Endothelial cell (in vitro differentiated cells): ENCODE measurements at regions not wholly inside any gene's neighbourhood (a gene's known extent, or its start where the extent isn't known, plus 50 kb on each side); places are given as distances from the start of the nearest gene placed in this dataset.

Experiments
- DNase-seq: peaks from one replicate; pipeline ENCODE4 v3.0.0; 2021; ENCODE audit warnings: low spot score
- H3K27ac Mint-ChIP-seq: one replicate; pipeline ENCODE4 v1.8.0; 2021; ENCODE audit warnings: mixed read lengths, inconsistent platforms; ENCODE audit not compliant: unreplicated experiment
- H3K27me3 Mint-ChIP-seq: one replicate; pipeline ENCODE4 v1.8.0; 2021; ENCODE audit warnings: mild to moderate bottlenecking, moderate library complexity, mixed read lengths, inconsistent platforms; ENCODE audit not compliant: unreplicated experiment
- H3K36me3 Mint-ChIP-seq: one replicate; pipeline ENCODE4 v1.8.0; 2021; ENCODE audit warnings: mild to moderate bottlenecking, low read depth, mixed read lengths, inconsistent platforms; ENCODE audit not compliant: unreplicated experiment
- H3K4me1 Mint-ChIP-seq: one replicate; pipeline ENCODE4 v1.8.0; 2021; ENCODE audit warnings: mild to moderate bottlenecking, mixed read lengths, inconsistent platforms; ENCODE audit not compliant: unreplicated experiment
- H3K4me3 Mint-ChIP-seq: one replicate; pipeline ENCODE4 v1.8.0; 2021; ENCODE audit warnings: mild to moderate bottlenecking, mixed read lengths, inconsistent platforms; ENCODE audit not compliant: unreplicated experiment
- H3K9me3 Mint-ChIP-seq: one replicate; pipeline ENCODE4 v1.8.0; 2021; ENCODE audit warnings: mixed read lengths, inconsistent platforms; ENCODE audit not compliant: unreplicated experiment
- TF ChIP-seq, protein P1 (sequence below): fragments of 200-600 bp; sonication (generic); IDR thresholded peaks from one replicate; pipeline ENCODE4 v1.5.0; 2021; ENCODE audit warnings: antibody characterized with exemption; ENCODE audit not compliant: unreplicated experiment

GRCh38 chr13:22599156-22599555 is 581.6 kb upstream of the SGCG start:
- Mint-ChIP-seq H3K36me3 (no peaks in the 10 kb centered on the region), H3K9me3 (no peaks in the 10 kb centered on the region), H3K27ac (no peak overlapping the region), H3K4me3 (no peak overlapping the region), H3K27me3 (no peaks in the 10 kb centered on the region), H3K4me1 (no peaks in the 10 kb centered on the region)
- DNase-seq: no peak
- TF ChIP-seq, protein P1, sequence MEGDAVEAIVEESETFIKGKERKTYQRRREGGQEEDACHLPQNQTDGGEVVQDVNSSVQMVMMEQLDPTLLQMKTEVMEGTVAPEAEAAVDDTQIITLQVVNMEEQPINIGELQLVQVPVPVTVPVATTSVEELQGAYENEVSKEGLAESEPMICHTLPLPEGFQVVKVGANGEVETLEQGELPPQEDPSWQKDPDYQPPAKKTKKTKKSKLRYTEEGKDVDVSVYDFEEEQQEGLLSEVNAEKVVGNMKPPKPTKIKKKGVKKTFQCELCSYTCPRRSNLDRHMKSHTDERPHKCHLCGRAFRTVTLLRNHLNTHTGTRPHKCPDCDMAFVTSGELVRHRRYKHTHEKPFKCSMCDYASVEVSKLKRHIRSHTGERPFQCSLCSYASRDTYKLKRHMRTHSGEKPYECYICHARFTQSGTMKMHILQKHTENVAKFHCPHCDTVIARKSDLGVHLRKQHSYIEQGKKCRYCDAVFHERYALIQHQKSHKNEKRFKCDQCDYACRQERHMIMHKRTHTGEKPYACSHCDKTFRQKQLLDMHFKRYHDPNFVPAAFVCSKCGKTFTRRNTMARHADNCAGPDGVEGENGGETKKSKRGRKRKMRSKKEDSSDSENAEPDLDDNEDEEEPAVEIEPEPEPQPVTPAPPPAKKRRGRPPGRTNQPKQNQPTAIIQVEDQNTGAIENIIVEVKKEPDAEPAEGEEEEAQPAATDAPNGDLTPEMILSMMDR: no peak

- Mint-ChIP-seq H3K4me3 (no peak overlapping the region), H3K27me3 (no peaks in the 10 kb centered on the region), H3K4me1 (no peaks in the 10 kb centered on the region), H3K9me3 (no peaks in the 10 kb centered on the region), H3K27ac (no peak overlapping the region), H3K36me3 (no peaks in the 10 kb centered on the region)
- TF ChIP-seq, protein P1: no peak
- DNase-seq: no peak
Measured at GRCh38 chr13:22618002-22618401, 562.8 kb upstream of the SGCG start.

GRCh38 chr13:22625691-22626090 is 555.1 kb upstream of the SGCG start:
- TF ChIP-seq, protein P1: no peak
- Mint-ChIP-seq H3K9me3 (no peaks in the 10 kb centered on the region), H3K36me3 (no peaks in the 10 kb centered on the region), H3K27ac (no peak overlapping the region), H3K4me1 (peaks cover 4% of the 10 kb centered on the region), H3K4me3 (no peak overlapping the region), H3K27me3 (no peaks in the 10 kb centered on the region)
- DNase-seq: no peak

GRCh38 chr13:22629374-22629773 is 551.4 kb upstream of the SGCG start:
- Mint-ChIP-seq H3K36me3 (no peaks in the 10 kb centered on the region), H3K4me1 (peaks cover 4% of the 10 kb centered on the region), H3K9me3 (no peaks in the 10 kb centered on the region), H3K27me3 (no peaks in the 10 kb centered on the region), H3K27ac (no peak overlapping the region), H3K4me3 (no peak overlapping the region)
- TF ChIP-seq, protein P1: no peak
- no peak for DNase-seq

GRCh38 chr13:22642088-22642487 is 538.7 kb upstream of the SGCG start:
- Mint-ChIP-seq H3K27ac (no peak overlapping the region), H3K4me1 (no peaks in the 10 kb centered on the region), H3K36me3 (peaks cover 3% of the 10 kb centered on the region), H3K9me3 (no peaks in the 10 kb centered on the region), H3K27me3 (peaks cover 2% of the 10 kb centered on the region), H3K4me3 (no peak overlapping the region)
- TF ChIP-seq, protein P1: no peak
- DNase-seq: no peak
